GM12878 (cell line): ENCODE measurements at regions not wholly inside any gene's neighbourhood (a gene's known extent, or its start where the extent isn't known, plus 50 kb on each side); places are given as distances from the start of the nearest gene placed in this dataset.

Experiments
- CEBPB ChIP-seq, 2 experiments: fragments of 150-350 bp in 1 of 2; IDR thresholded peaks; 2 replicates each; pipeline ENCODE4 v1.6.1; 2012 to 2014; ENCODE audit warnings: low read depth in 2 of 2, low read length in 2 of 2, borderline replicate concordance in 1 of 2, inconsistent platforms in 1 of 2
- CTCF ChIP-seq, 3 experiments: IDR thresholded peaks in 2 of 3; conservative IDR thresholded peaks in 1 of 3; 2 replicates each; pipeline ENCODE4 v1.5.1; 2011; ENCODE audit warnings: low read depth in 3 of 3, low read length in 3 of 3, mild to moderate bottlenecking in 3 of 3, control low read depth in 2 of 3, moderate library complexity in 2 of 3, inconsistent platforms in 1 of 3, mixed read lengths in 1 of 3; ENCODE audit not compliant: control insufficient read depth in 2 of 3, insufficient read depth in 1 of 3; ENCODE audit errors: extremely low read depth in 1 of 3
- E2F4 ChIP-seq: IDR thresholded peaks from 2 replicates; pipeline ENCODE4 v1.6.1; 2012; ENCODE audit warnings: low read depth, low read length, improper control_type of control experiment
- JUNB ChIP-seq: IDR thresholded peaks from 2 replicates; pipeline ENCODE4 v1.6.1; 2016; ENCODE audit warnings: antibody characterized with exemption, mild to moderate bottlenecking
- KLF5 ChIP-seq: fragments of 450-650 bp; IDR thresholded peaks from 2 replicates; pipeline ENCODE4 v1.6.1; 2014; ENCODE audit warnings: mild to moderate bottlenecking; ENCODE audit not compliant: partially characterized antibody
- LARP7 ChIP-seq: fragments of 450-650 bp; IDR thresholded peaks from 2 replicates; pipeline ENCODE4 v1.6.1; 2017; ENCODE audit warnings: mild to moderate bottlenecking
- PAX5 ChIP-seq: IDR thresholded peaks from 2 replicates; pipeline ENCODE4 v1.6.1; 2011; ENCODE audit warnings: low read depth, low read length, borderline replicate concordance
- SUZ12 ChIP-seq: fragments of 200-600 bp; sonication (generic); IDR thresholded peaks from one replicate; pipeline ENCODE4 v1.6.1; 2018; ENCODE audit warnings: antibody characterized with exemption, mild to moderate bottlenecking; ENCODE audit not compliant: unreplicated experiment
- TCF3 ChIP-seq: IDR thresholded peaks from 2 replicates; pipeline ENCODE4 v1.6.1; 2012; ENCODE audit warnings: low read depth, mild to moderate bottlenecking, low read length, borderline replicate concordance; ENCODE audit not compliant: insufficient read depth
- TF ChIP-seq, protein P1 (sequence below): IDR thresholded peaks from 2 replicates; pipeline ENCODE4 v1.6.1; 2012; ENCODE audit warnings: low read depth, low read length, improper control_type of control experiment

DNA sequence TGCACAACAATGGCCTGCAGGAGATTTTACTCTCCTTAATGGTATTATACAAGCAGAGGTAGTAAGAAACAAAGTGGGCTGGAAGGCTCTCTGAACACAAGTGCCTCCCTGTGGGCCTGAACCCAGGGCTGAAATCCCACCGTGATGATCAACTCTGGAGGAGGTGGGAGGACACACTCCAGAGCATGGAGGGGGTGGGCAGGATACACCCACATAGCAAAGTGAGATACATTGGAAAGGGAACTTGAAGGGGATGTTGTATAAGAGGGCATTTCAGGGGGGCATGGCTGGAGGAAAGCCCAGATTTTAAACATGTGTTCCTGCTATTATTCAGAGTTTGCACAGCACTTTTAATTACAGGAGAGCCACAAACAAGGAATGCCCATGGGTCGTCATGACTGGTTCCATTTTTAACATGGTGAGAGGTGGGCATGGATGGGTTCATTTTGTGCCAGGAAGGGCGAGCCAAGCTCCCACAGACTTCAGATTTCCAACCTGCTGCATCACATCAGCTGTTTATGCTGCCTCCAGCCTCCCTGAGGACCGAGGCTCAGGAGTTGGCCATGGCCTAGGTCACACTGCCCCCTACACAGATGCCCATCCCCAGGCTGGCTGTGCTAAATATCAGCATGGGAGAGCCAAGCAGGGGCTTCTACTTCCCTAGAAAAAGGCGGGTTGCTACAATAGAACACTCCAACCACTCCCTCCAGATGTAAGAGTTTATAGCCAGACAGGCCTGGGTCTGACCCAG lies 416.2 kb upstream of the ID2 start:
- TF ChIP-seq CTCF (IDR thresholded peaks at IDR 0.05 in 2 of 3, conservative IDR thresholded peaks at IDR 0.05 in 1 of 3; ENCODE audit: control insufficient read depth in 2 of 3, extremely low read depth in 1 of 3, insufficient read depth in 1 of 3, low read depth in 3 of 3, low read length in 3 of 3) (no peak), PAX5 (no peak), LARP7 (no peak), KLF5 (no peak), SUZ12 (no peak), JUNB (no peak), E2F4 (no peak), TCF3 (no peak), CEBPB (IDR thresholded peaks at IDR 0.05; ENCODE audit: borderline replicate concordance in 1 of 2, low read depth in 2 of 2, low read length in 2 of 2) (no peak)
- TF ChIP-seq, protein P1, sequence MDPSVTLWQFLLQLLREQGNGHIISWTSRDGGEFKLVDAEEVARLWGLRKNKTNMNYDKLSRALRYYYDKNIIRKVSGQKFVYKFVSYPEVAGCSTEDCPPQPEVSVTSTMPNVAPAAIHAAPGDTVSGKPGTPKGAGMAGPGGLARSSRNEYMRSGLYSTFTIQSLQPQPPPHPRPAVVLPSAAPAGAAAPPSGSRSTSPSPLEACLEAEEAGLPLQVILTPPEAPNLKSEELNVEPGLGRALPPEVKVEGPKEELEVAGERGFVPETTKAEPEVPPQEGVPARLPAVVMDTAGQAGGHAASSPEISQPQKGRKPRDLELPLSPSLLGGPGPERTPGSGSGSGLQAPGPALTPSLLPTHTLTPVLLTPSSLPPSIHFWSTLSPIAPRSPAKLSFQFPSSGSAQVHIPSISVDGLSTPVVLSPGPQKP: no peak
